H9 (cell line): ENCODE measurements at regions not wholly inside any gene's neighbourhood (a gene's known extent, or its start where the extent isn't known, plus 50 kb on each side); places are given as distances from the start of the nearest gene placed in this dataset.

Experiments used
- DNase-seq: peaks from one replicate; pipeline ENCODE4 v3.0.0-alpha.2; 2017
- H2AFZ ChIP-seq: one replicate; pipeline ENCODE4 v1.6.1; 2013; ENCODE audit warnings: mild to moderate bottlenecking, low read length, control low read depth, moderate library complexity
- H2AK5ac ChIP-seq: 2 replicates; pipeline ENCODE4 v1.6.1; 2013; ENCODE audit warnings: low read length, control low read depth, mixed read lengths; ENCODE audit not compliant: insufficient read length
- H2BK120ac ChIP-seq: one replicate; pipeline ENCODE4 v1.6.1; 2013; ENCODE audit warnings: low read depth, mild to moderate bottlenecking, low read length, control low read depth, inconsistent platforms; ENCODE audit not compliant: poor library complexity, severe bottlenecking
- H2BK12ac ChIP-seq: 2 replicates; pipeline ENCODE4 v1.6.1; 2013; ENCODE audit warnings: low read length, control low read depth, mixed read lengths, low read depth; ENCODE audit not compliant: insufficient read length
- H2BK15ac ChIP-seq: 2 replicates; pipeline ENCODE4 v1.6.1; 2013; ENCODE audit warnings: low read depth, low read length, control low read depth
- H2BK20ac ChIP-seq: one replicate; pipeline ENCODE4 v1.6.1; 2013; ENCODE audit warnings: low read depth, mild to moderate bottlenecking, low read length, control low read depth, inconsistent platforms; ENCODE audit not compliant: poor library complexity, severe bottlenecking
- H2BK5ac ChIP-seq: 2 replicates; pipeline ENCODE4 v1.6.1; 2013; ENCODE audit warnings: low read length, control low read depth, mixed read lengths; ENCODE audit not compliant: insufficient read length
- H3K14ac ChIP-seq: 2 replicates; pipeline ENCODE4 v1.6.1; 2013; ENCODE audit warnings: low read length, control low read depth; ENCODE audit not compliant: insufficient read depth
- H3K18ac ChIP-seq: 2 replicates; pipeline ENCODE4 v1.6.1; 2013; ENCODE audit warnings: low read depth, mild to moderate bottlenecking, mixed read lengths, low read length, control low read depth; ENCODE audit not compliant: insufficient read length
- H3K23ac ChIP-seq: 2 replicates; pipeline ENCODE4 v1.6.1; 2013; ENCODE audit warnings: low read length, control low read depth, mixed read lengths, low read depth; ENCODE audit not compliant: insufficient read length
- H3K23me2 ChIP-seq: 2 replicates; pipeline ENCODE4 v1.6.1; 2013; ENCODE audit warnings: low read depth, mild to moderate bottlenecking, mixed read lengths, low read length, control low read depth; ENCODE audit not compliant: insufficient read length, poor library complexity, severe bottlenecking
- H3K27ac ChIP-seq: 2 replicates; pipeline ENCODE4 v1.5.1; 2013; ENCODE audit warnings: low read length, control low read depth, mixed read lengths, low read depth; ENCODE audit not compliant: insufficient read length
- H3K27me3 ChIP-seq: 2 replicates; pipeline ENCODE4 v1.6.1; 2013; ENCODE audit warnings: low read length, control low read depth, inconsistent platforms; ENCODE audit not compliant: insufficient read depth
- H3K4ac ChIP-seq: 2 replicates; pipeline ENCODE4 v1.6.1; 2013; ENCODE audit warnings: low read depth, mild to moderate bottlenecking, control low read depth, inconsistent platforms, low read length, moderate library complexity
- H3K4me1 ChIP-seq: 2 replicates; pipeline ENCODE4 v1.6.1; 2013; ENCODE audit warnings: low read length, control low read depth, inconsistent platforms; ENCODE audit not compliant: insufficient read depth
- H3K4me2 ChIP-seq: 2 replicates; pipeline ENCODE4 v1.6.1; 2013; ENCODE audit warnings: low read length, control low read depth, mixed read lengths; ENCODE audit not compliant: insufficient read length, insufficient read depth
- H3K56ac ChIP-seq: 2 replicates; pipeline ENCODE4 v1.6.1; 2013; ENCODE audit warnings: low read depth, mild to moderate bottlenecking, mixed read lengths, low read length, control low read depth; ENCODE audit not compliant: insufficient read length
- H3K79me1 ChIP-seq: 2 replicates; pipeline ENCODE4 v1.6.1; 2013; ENCODE audit warnings: low read depth, mild to moderate bottlenecking, moderate library complexity, low read length, control low read depth, inconsistent platforms; ENCODE audit not compliant: insufficient read depth, poor library complexity, severe bottlenecking
- H3K79me2 ChIP-seq: 2 replicates; pipeline ENCODE4 v1.6.1; 2013; ENCODE audit warnings: low read length, control low read depth, inconsistent platforms; ENCODE audit not compliant: insufficient read depth
- H3K9ac ChIP-seq: 2 replicates; pipeline ENCODE4 v1.6.1; 2013; ENCODE audit warnings: low read length, control low read depth, mixed read lengths; ENCODE audit not compliant: insufficient read length; ENCODE audit errors: extremely low read depth
- H3K9me3 ChIP-seq: one replicate; pipeline ENCODE4 v1.6.1; 2013; ENCODE audit warnings: low read depth, low read length, inconsistent platforms; ENCODE audit not compliant: control insufficient read depth
- H3T11ph ChIP-seq: one replicate; pipeline ENCODE4 v1.6.1; 2013; ENCODE audit warnings: mild to moderate bottlenecking, low read length, control low read depth, inconsistent platforms
- H4K20me1 ChIP-seq: one replicate; pipeline ENCODE4 v1.6.1; 2013; ENCODE audit not compliant: control insufficient read depth, insufficient read length, insufficient read depth
- H4K5ac ChIP-seq: 2 replicates; pipeline ENCODE4 v1.6.1; 2013; ENCODE audit warnings: low read depth, mild to moderate bottlenecking, mixed read lengths, low read length, control low read depth; ENCODE audit not compliant: insufficient read length
- H4K8ac ChIP-seq: replicated peaks from 2 replicates; pipeline ENCODE4 v1.6.1; 2013; ENCODE audit warnings: low read length, control low read depth, mixed read lengths, low read depth; ENCODE audit not compliant: insufficient read length
- H4K91ac ChIP-seq: 2 replicates; pipeline ENCODE4 v1.6.1; 2013; ENCODE audit warnings: low read depth, mild to moderate bottlenecking, moderate library complexity, mixed read lengths, low read length, control low read depth; ENCODE audit not compliant: insufficient read length
- H3K27ac Mint-ChIP-seq, 3 experiments: 2 replicates in 2 of 3; 3 replicates in 1 of 3; pipeline ENCODE4 v1.8.0; 2020 to 2021; ENCODE audit warnings: mixed read lengths in 3 of 3, mild to moderate bottlenecking in 1 of 3, moderate library complexity in 1 of 3
- H3K27me3 Mint-ChIP-seq: 2 replicates; pipeline ENCODE4 v1.8.0; 2021; ENCODE audit warnings: low read depth, mild to moderate bottlenecking, moderate library complexity, mixed read lengths
- H3K36me3 Mint-ChIP-seq, 3 experiments: 2 replicates in 2 of 3; 3 replicates in 1 of 3; pipeline ENCODE4 v1.8.0; 2020 to 2021; ENCODE audit warnings: low read depth in 3 of 3, mixed read lengths in 3 of 3; ENCODE audit not compliant: insufficient read depth in 1 of 3
- H3K4me1 Mint-ChIP-seq, 2 experiments: 2 replicates each; pipeline ENCODE4 v1.8.0; 2020; ENCODE audit warnings: mixed read lengths in 2 of 2
- H3K4me3 Mint-ChIP-seq, 2 experiments: 2 replicates in 1 of 2; 3 replicates in 1 of 2; pipeline ENCODE4 v1.8.0; 2020 to 2021; ENCODE audit warnings: mild to moderate bottlenecking in 2 of 2, mixed read lengths in 2 of 2, moderate library complexity in 1 of 2
- H3K9me3 Mint-ChIP-seq, 2 experiments: 2 replicates in 1 of 2; 3 replicates in 1 of 2; pipeline ENCODE4 v1.8.0; 2020; ENCODE audit warnings: mild to moderate bottlenecking in 2 of 2, mixed read lengths in 2 of 2, moderate library complexity in 1 of 2
- CTCF ChIP-seq: fragments of 200-600 bp; sonication (generic); conservative IDR thresholded peaks from 3 replicates; pipeline ENCODE4 v1.8.0; 2021; ENCODE audit warnings: antibody characterized with exemption, mild to moderate bottlenecking
- WGBS: extraction: QIAGEN DNeasy Blood & Tissue Kit; methylation state at CpG from one replicate; pipeline ENCODE4 v1.1.7; 2013; ENCODE audit warnings: missing lambda C conversion rate, low lambda C conversion rate, mixed read lengths; ENCODE audit not compliant: insufficient read length; ENCODE audit errors: extremely low coverage; 5-methylcytosine and 5-hydroxymethylcytosine counted together

- Histone ChIP-seq H4K91ac (no peak overlapping the region), H2BK5ac (no peak overlapping the region), H3T11ph (no peak overlapping the region), H3K56ac (no peak overlapping the region), H3K27ac (no peak overlapping the region), H3K79me2 (no peaks in the 10 kb centered on the region), H3K18ac (no peak overlapping the region), H2AK5ac (no peak overlapping the region), H4K20me1 (no peaks in the 10 kb centered on the region), H4K8ac (no peak overlapping the region), H2BK20ac (no peak overlapping the region), H4K5ac (no peak overlapping the region), H3K23ac (no peak overlapping the region), H3K14ac (no peak overlapping the region), H3K9ac (no peak overlapping the region), H3K27me3 (no peaks in the 10 kb centered on the region), H2AFZ (no peak overlapping the region), H3K4me2 (no peak overlapping the region), H2BK120ac (no peak overlapping the region), H2BK12ac (no peak overlapping the region), H3K4me1 (no peaks in the 10 kb centered on the region), H3K4ac (no peak overlapping the region), H3K9me3 (no peaks in the 10 kb centered on the region), H2BK15ac (no peak overlapping the region), H3K79me1 (no peaks in the 10 kb centered on the region), H3K23me2 (no peaks in the 10 kb centered on the region)
- no peak for TF ChIP-seq CTCF
- Mint-ChIP-seq H3K27me3 (peaks cover 7% of the 10 kb centered on the region), H3K36me3 (peaks cover 7 to 10% (median 8%) of the 10 kb centered on the region in 3 experiments), H3K27ac (no peak overlapping the region), H3K4me1 (peaks cover 9 to 14% of the 10 kb centered on the region in 2 experiments), H3K4me3 (no peak overlapping the region), H3K9me3 (peaks cover 14 to 17% of the 10 kb centered on the region in 2 experiments)
- no peak for DNase-seq
- WGBS = no CpG with 5 or more reads among the region's 4 CpGs
These were observed 358.6 kb downstream of the VRK1 start for GRCh38 chr14:97155814-97156213.
